Stimulated activated CD8-positive, alpha-beta memory T cell treated with anti-CD3 and anti-CD28 coated beads, Interleukin-4, amount 100 ng/mL, for 1 hour (primary cell): ENCODE measurements at regions not wholly inside any gene's neighbourhood (a gene's known extent, or its start where the extent isn't known, plus 50 kb on each side); places are given as distances from the start of the nearest gene placed in this dataset.

ENCODE experiments used
- DNase-seq, 2 donors: peaks; one replicate each; pipeline ENCODE4 v3.0.0-alpha.2; 2020; ENCODE audit warnings: low read depth in 2 of 2, low spot score in 1 of 2

GRCh38 chr5:74042559-74042958 is 416.6 kb downstream of the ARHGEF28 start:
- no peak for DNase-seq

- DNase-seq, result no peak
Observed at GRCh38 chr5:74041913-74042312, 415.9 kb downstream of the ARHGEF28 start.

GRCh38 chr5:74040811-74041491 is 415.0 kb downstream of the ARHGEF28 start:
- DNase-seq, result no peak

GRCh38 chr5:74040065-74040551 is 414.1 kb downstream of the ARHGEF28 start:
- DNase-seq, result no peak

GRCh38 chr5:74037321-74037720 is 411.3 kb downstream of the ARHGEF28 start:
- no peak for DNase-seq

GRCh38 chr5:74035521-74035937 is 409.5 kb downstream of the ARHGEF28 start:
- DNase-seq, result no peak

- no peak for DNase-seq
Observed at GRCh38 chr5:74034733-74035132, 408.7 kb downstream of the ARHGEF28 start.

GRCh38 chr5:74032617-74033016 is 406.6 kb downstream of the ARHGEF28 start:
- no peak for DNase-seq

GRCh38 chr5:74031536-74031935 is 405.5 kb downstream of the ARHGEF28 start:
- no peak for DNase-seq

- no peak for DNase-seq
Observed at GRCh38 chr5:74030821-74031220, 404.8 kb downstream of the ARHGEF28 start.

- DNase-seq, result no peak
Observed at GRCh38 chr5:74030371-74030770, 404.4 kb downstream of the ARHGEF28 start.

GRCh38 chr5:74028976-74029375 is 403.0 kb downstream of the ARHGEF28 start:
- no peak for DNase-seq

GRCh38 chr5:74028406-74028805 is 402.4 kb downstream of the ARHGEF28 start:
- DNase-seq, result no peak

- DNase-seq, result no peak
Observed at GRCh38 chr5:74027732-74028338, 401.8 kb downstream of the ARHGEF28 start.

- no peak for DNase-seq
Observed at GRCh38 chr5:74026310-74026709, 400.3 kb downstream of the ARHGEF28 start.

- no peak for DNase-seq
Observed at GRCh38 chr5:74021126-74021525, 395.1 kb downstream of the ARHGEF28 start.

GRCh38 chr5:74020503-74020902 is 394.5 kb downstream of the ARHGEF28 start:
- no peak for DNase-seq

GRCh38 chr5:74019923-74020322 is 393.9 kb downstream of the ARHGEF28 start:
- no peak for DNase-seq

- no peak for DNase-seq
Observed at GRCh38 chr5:74017786-74018211, 391.8 kb downstream of the ARHGEF28 start.

- no peak for DNase-seq
Observed at GRCh38 chr5:74017112-74017511, 391.1 kb downstream of the ARHGEF28 start.

GRCh38 chr5:74016373-74016772 is 390.4 kb downstream of the ARHGEF28 start:
- no peak for DNase-seq

- DNase-seq, result no peak
Observed at GRCh38 chr5:74015716-74016115, 389.7 kb downstream of the ARHGEF28 start.

GRCh38 chr5:74013222-74013621 is 387.2 kb downstream of the ARHGEF28 start:
- DNase-seq, result no peak
